ENCODE measurements at regions not wholly inside any gene's neighbourhood (a gene's known extent, or its start where the extent isn't known, plus 50 kb on each side); places are given as distances from the start of the nearest gene placed in this dataset.
"Not testable (repeated sequence)": the region's sequence is repeated elsewhere in the genome, so short reads cannot be mapped to it uniquely, and the experiment has no call there.

DNA sequence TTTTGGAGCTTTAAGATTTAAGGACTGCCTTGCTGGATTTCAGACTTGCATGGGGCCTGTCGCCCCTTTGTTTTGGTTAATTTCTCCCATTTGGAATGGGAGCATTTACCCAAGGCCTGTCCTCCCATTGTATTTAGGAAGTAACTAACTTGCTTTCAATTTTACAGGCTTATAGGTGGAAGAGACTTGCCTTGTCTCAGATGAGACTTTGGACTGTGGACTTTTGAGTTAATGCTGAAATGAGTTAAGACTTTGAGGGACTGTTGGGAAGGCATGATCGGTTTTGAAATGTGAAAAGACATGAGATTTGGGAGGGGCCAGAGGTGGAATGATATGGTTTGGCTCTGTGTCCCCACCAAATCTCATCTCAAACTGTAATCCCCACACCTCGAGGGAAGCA, 56.5 kb upstream of the TNFSF10 start:
- DNase-seq, result not testable (repeated sequence)

DNA sequence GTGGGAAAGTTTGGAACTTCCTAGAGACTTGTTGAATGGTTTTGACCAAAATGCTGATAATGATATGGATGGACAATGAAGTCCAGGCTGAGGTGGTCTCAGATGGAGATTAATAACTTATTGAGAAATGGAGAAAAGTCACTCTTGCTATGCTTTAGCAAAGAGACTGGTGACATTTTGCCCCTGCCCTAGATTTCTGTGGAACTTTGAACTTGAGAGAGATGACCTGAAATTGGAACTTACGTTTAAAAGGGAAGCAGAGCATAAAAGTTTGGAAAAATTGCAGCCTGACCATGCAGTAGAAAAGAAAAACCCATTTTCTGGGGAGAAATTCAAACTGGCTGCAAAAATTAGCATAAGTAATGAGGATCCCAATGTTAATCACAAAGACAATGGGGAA, 55.5 kb upstream of the TNFSF10 start:
- DNase-seq, result not testable (repeated sequence)

- peak; percentile 50 for DNase-seq
Observed at GRCh38 chr3:172577987-172578570, 54.8 kb upstream of the TNFSF10 start.

- no peak for DNase-seq
Observed at GRCh38 chr3:172575375-172575774, 52.1 kb upstream of the TNFSF10 start.

DNA sequence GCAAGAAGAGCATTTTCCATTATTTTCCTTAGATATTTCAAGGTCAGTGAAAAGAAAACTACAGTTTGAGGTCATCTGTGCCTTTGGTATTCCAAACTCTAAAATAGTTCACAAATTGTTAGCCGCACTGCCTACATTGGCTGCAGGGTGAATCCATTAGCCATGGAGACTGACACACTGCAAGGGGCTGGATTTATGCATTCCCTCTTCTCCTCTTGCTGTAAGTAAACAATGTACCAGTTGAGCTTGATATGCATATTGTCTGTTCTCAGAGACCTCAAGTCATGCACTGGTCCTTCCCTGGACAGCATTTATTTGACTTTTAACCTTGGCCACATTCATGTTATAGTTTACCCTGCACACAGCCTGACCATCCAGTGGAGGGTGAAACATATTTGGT, 50.2 kb upstream of the TNFSF10 start:
- DNase-seq, result no peak

Measured in OCI-M1 (cell line).